NCI-H146 (cell line): ENCODE measurements at regions not wholly inside any gene's neighbourhood (a gene's known extent, or its start where the extent isn't known, plus 50 kb on each side); places are given as distances from the start of the nearest gene placed in this dataset.
"Not testable (repeated sequence)": the region's sequence is repeated elsewhere in the genome, so short reads cannot be mapped to it uniquely, and the experiment has no call there.

Experiments used
- DNase-seq: peaks from one replicate; lab custom pipeline; 2025; lab: John Stamatoyannopoulos, UW

DNA sequence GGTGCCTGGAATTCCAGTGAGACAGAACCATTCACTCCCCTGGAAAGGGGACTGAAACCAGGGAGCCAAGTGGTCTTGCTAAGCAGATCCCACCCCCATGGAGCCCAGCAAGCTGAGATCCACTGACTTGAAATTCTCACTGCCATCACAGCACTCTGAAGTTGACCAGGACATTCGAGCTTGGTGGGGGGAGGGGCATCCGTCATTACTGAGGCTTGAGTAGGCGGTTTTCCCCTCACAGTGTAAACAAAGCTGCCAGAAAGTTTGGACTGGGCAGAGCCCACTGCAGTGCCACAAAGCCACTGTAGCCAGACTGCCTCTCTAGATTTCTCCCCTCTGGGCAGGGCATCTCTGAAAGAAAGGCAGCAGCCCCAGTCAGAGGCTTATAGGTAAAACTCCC is 623.9 kb upstream of the CCDC179 start:
- DNase-seq, result not testable (repeated sequence)

- not testable (repeated sequence) for DNase-seq
Measured at GRCh38 chr11:23484618-23485017, 624.3 kb upstream of the CCDC179 start.

- no peak for DNase-seq
Measured at GRCh38 chr11:23490557-23491235, 630.4 kb upstream of the CCDC179 start.

- DNase-seq, result no peak
Measured at GRCh38 chr11:23494981-23495380, 634.7 kb upstream of the CCDC179 start.

GRCh38 chr11:23496340-23496739 is 636.1 kb upstream of the CCDC179 start:
- DNase-seq, result no peak

- no peak for DNase-seq
Measured at GRCh38 chr11:23497040-23497439, 636.8 kb upstream of the CCDC179 start.

GRCh38 chr11:23502389-23502788 is 642.1 kb upstream of the CCDC179 start:
- no peak for DNase-seq

GRCh38 chr11:23502826-23503225 is 642.6 kb upstream of the CCDC179 start:
- no peak for DNase-seq

DNA sequence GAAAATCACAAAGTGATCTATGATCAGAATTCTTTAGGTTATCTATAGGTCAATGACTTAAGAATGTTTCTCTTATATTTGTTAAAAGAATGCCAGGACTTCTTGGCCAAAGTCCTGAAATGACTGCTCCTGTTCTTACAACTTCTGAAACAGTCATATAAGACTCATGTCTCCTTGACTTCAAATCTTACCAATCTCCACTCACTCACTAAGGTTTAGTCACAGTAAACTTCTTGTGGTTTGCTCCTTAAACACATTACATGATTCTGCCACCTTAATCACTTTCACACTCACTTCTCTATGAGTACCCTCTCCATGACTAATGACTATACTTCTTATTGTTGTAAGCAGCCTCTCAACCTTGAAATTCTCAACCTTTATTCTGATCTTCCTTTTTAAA is 648.7 kb upstream of the CCDC179 start:
- no peak for DNase-seq

GRCh38 chr11:23509821-23510220 is 649.5 kb upstream of the CCDC179 start:
- no peak for DNase-seq

GRCh38 chr11:23519194-23519593 is 658.9 kb upstream of the CCDC179 start:
- no peak for DNase-seq

- DNase-seq, result no peak
Measured at GRCh38 chr11:23520226-23520960, 660.1 kb upstream of the CCDC179 start.

DNA sequence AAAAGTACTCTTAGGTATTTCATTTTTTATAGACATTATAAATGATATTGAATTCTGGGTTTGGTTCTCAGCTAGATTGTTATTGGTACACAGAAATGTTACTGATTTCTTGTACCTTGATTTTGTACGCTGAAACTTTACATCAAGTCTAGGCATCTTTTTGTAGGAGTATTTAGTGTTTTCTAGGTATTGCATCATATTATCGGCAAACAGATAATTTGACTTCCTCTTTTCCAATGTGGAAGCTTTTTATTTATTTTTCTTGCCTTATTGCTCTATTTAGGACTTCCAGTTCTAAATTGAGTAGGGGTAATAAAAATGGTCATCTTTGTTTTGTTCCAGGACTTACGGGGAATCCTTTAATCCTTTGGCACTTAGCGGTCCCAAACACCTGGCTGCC is 676.6 kb upstream of the CCDC179 start:
- DNase-seq, result no peak

GRCh38 chr11:23539556-23539955 is 679.3 kb upstream of the CCDC179 start:
- DNase-seq, result no peak

GRCh38 chr11:23540101-23540561 is 679.9 kb upstream of the CCDC179 start:
- peak; percentile 34 for DNase-seq

DNA sequence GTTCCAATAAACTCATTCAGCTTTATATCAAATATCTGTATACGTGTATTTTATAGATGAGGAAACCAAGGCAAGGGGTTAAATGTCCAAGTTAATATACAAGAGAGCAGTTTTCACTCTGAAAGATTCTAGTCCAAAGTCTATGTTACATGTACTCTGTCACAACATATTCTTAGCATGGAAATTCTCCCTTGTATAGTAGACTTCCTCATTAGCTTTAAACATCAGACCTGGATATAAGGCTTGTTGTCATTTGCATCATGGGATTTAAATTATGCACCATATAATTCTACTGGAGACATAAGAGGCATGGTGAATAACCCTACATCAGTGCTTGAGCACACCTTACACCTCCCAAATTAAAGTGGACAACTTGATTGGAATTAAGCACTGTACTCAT is 681.9 kb upstream of the CCDC179 start:
- DNase-seq, result no peak

- no peak for DNase-seq
Measured at GRCh38 chr11:23542816-23543215, 682.5 kb upstream of the CCDC179 start.

DNA sequence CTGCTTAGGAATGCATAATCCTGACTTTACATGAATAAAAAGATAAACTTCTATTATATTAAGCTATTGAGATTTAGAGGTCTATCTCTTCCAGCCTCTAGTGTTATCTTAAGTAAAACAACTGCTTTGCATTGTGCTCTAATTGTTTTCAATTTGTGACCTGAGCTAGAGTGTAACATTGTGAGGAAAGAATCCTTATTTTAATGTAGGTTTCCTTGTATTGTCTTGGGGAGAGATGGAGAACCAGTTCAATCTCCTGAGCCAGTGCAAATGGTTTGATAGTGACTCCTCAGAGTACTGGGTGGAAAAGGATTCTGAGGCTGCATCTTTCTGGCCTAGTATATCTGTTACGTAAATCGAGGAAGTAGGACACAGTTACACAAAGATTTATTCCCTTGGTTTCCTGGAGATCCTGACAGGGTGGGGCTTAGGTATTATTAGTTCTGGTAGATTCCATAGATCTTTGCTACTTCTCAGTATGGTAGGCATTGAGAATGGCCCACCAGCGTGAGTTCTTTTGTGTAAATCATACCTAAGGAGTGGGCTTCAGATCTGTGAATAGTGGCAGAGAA is 683.5 kb upstream of the CCDC179 start:
- no peak for DNase-seq

DNA sequence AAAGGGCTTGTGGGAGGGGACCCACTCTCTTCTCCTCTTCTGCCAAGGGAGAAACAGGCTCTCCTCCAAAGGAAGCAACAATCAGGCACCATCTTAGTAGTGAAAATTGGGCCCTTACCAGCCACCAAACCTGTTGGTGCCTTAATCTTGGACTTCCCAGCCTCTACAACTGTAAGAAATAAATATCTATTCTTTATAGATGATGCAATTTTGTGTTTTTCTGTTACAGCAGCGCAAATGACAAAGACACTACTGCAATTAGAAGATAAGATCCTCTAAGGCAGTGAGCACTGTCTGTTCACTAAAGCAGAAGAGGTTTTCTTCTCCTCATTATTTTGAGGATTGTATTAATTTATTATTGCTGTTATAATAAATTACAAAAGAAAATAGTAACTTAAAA is 691.4 kb upstream of the CCDC179 start:
- DNase-seq, result no peak

- no peak for DNase-seq
Measured at GRCh38 chr11:23554002-23554401, 693.7 kb upstream of the CCDC179 start.

DNA sequence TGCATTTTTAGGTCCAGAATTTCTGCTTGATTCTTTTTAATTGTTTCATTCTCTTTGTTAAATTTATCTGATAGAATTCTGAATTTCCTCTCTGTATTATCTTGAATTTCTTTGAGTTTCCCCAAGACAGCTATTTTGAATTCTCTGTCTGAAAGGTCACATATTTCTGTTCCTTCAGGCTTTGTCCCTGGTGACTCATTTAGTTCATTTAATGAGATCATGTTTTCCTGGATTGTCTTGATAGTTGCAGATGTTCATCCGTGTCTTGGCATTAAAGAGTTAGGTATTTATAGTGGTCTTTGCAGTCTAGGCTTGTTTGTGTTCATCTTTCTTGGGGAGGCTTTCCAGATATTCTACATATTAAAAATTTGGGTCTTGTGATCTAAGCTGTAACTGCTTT is 694.8 kb upstream of the CCDC179 start:
- no peak for DNase-seq

DNA sequence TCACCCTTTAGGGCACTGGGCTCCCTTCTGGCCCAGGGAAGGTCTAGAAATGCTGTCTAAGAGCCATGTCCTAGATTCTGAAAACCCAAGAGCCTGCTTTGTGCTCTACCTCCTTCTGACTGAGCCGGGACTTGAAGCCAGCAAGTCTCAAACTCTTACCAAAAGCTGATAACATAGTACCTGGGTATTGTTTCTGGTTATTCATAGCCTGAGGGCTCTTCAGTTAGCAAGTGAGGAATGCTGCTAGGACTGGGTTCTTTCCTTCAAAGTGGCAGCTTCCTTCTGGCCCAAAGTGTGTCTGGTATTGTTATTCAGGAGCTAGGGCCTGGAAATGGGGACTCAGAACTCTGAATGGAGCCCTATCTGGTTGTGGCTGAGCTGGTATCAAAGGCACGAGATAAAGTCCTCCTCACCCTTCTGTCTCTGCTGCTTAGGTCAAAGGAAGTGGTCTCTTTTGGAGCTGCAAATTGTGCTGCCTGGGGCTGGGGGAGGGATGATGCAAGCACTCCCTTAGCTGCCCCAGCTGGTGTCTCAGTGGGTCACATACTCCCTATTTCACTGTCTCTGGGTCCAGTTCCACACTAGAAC is 696.0 kb upstream of the CCDC179 start:
- DNase-seq, result no peak

DNA sequence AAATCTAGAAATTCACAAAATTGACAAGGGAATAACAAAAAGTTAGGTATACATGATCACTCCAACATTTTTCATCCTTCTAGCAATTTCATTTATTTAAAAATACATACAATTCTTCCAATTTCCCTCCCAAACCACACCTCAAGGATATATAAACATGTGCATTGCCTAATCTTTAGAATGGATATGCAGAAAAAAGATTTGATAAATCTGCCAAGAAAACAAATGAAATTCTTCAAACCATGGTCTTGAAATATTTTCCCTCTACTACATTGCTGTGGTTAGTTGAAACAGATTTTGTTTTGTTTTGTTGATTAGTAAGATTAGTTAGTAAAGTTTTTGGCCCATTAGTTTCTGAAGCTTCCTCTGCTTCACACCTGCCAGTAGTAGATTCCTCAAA is 703.3 kb upstream of the CCDC179 start:
- no peak for DNase-seq
